GM21381 (cell line): ENCODE measurements at regions not wholly inside any gene's neighbourhood (a gene's known extent, or its start where the extent isn't known, plus 50 kb on each side); places are given as distances from the start of the nearest gene placed in this dataset.

Experiments
- ATAC-seq: cut with Tn5 transposase; IDR thresholded peaks from one replicate; pipeline ENCODE4 v1.9.1; 2021; ENCODE audit warnings: mild to moderate bottlenecking, moderate library complexity; ENCODE audit not compliant: unreplicated experiment

- no peak for ATAC-seq
Observed at GRCh38 chr3:23644099-23644498, 161.7 kb upstream of the UBE2E1 start.

GRCh38 chr3:23644676-23645075 is 161.1 kb upstream of the UBE2E1 start:
- ATAC-seq = no peak

- no peak for ATAC-seq
Observed at GRCh38 chr3:23645533-23646183, 160.1 kb upstream of the UBE2E1 start.

- no peak for ATAC-seq
Observed at GRCh38 chr3:23646184-23646920, 159.4 kb upstream of the UBE2E1 start.

- no peak for ATAC-seq
Observed at GRCh38 chr3:23647706-23648258, 158.0 kb upstream of the UBE2E1 start.

GRCh38 chr3:23648326-23648995 is 157.3 kb upstream of the UBE2E1 start:
- ATAC-seq = no peak

GRCh38 chr3:23648996-23649395 is 156.8 kb upstream of the UBE2E1 start:
- no peak for ATAC-seq

- no peak for ATAC-seq
Observed at GRCh38 chr3:23649448-23649847, 156.3 kb upstream of the UBE2E1 start.

- ATAC-seq = no peak
Observed at GRCh38 chr3:23650371-23651140, 155.2 kb upstream of the UBE2E1 start.

- ATAC-seq = peak; percentile 92
Observed at GRCh38 chr3:23653647-23654525, 151.9 kb upstream of the UBE2E1 start.

- no peak for ATAC-seq
Observed at GRCh38 chr3:23654571-23654970, 151.2 kb upstream of the UBE2E1 start.

- ATAC-seq = no peak
Observed at GRCh38 chr3:23655749-23656148, 150.0 kb upstream of the UBE2E1 start.

GRCh38 chr3:23656199-23656598 is 149.6 kb upstream of the UBE2E1 start:
- no peak for ATAC-seq

GRCh38 chr3:23656821-23657220 is 148.9 kb upstream of the UBE2E1 start:
- no peak for ATAC-seq

GRCh38 chr3:23657647-23658046 is 148.1 kb upstream of the UBE2E1 start:
- ATAC-seq = no peak

- peak; percentile 71 for ATAC-seq
Observed at GRCh38 chr3:23659274-23659673, 146.5 kb upstream of the UBE2E1 start.

GRCh38 chr3:23659840-23660430 is 145.8 kb upstream of the UBE2E1 start:
- ATAC-seq = no peak

GRCh38 chr3:23662079-23662617 is 143.6 kb upstream of the UBE2E1 start:
- no peak for ATAC-seq

GRCh38 chr3:23663246-23663645 is 142.5 kb upstream of the UBE2E1 start:
- no peak for ATAC-seq
